Nephron (organoid): ENCODE measurements at regions not wholly inside any gene's neighbourhood (a gene's known extent, or its start where the extent isn't known, plus 50 kb on each side); places are given as distances from the start of the nearest gene placed in this dataset.
"Not testable (repeated sequence)": the region's sequence is repeated elsewhere in the genome, so short reads cannot be mapped to it uniquely, and the experiment has no call there.

Experiments
- H3K27ac Mint-ChIP-seq, 3 experiments: 2 replicates each; pipeline ENCODE4 v1.8.0; 2020; ENCODE audit warnings: mixed read lengths in 3 of 3, mild to moderate bottlenecking in 2 of 3, moderate library complexity in 1 of 3
- H3K27me3 Mint-ChIP-seq: 2 replicates; pipeline ENCODE4 v1.8.0; 2021; ENCODE audit warnings: low read depth, mild to moderate bottlenecking, moderate library complexity, mixed read lengths
- H3K36me3 Mint-ChIP-seq: 2 replicates; pipeline ENCODE4 v1.8.0; 2020; ENCODE audit warnings: low read depth, mixed read lengths
- H3K4me1 Mint-ChIP-seq: 2 replicates; pipeline ENCODE4 v1.8.0; 2020; ENCODE audit warnings: mixed read lengths
- H3K4me3 Mint-ChIP-seq, 3 experiments: 2 replicates each; pipeline ENCODE4 v1.8.0; 2020; ENCODE audit warnings: mild to moderate bottlenecking in 3 of 3, mixed read lengths in 3 of 3, moderate library complexity in 2 of 3
- H3K9me3 Mint-ChIP-seq: 2 replicates; pipeline ENCODE4 v1.8.0; 2020; ENCODE audit warnings: mixed read lengths
- TF ChIP-seq, protein P1 (sequence below), 3 experiments: fragments of 200-600 bp; sonication (generic); IDR thresholded peaks; one replicate each; pipeline ENCODE4 v1.5.0; 2021; ENCODE audit warnings: antibody characterized with exemption in 3 of 3; ENCODE audit not compliant: unreplicated experiment in 3 of 3

DNA sequence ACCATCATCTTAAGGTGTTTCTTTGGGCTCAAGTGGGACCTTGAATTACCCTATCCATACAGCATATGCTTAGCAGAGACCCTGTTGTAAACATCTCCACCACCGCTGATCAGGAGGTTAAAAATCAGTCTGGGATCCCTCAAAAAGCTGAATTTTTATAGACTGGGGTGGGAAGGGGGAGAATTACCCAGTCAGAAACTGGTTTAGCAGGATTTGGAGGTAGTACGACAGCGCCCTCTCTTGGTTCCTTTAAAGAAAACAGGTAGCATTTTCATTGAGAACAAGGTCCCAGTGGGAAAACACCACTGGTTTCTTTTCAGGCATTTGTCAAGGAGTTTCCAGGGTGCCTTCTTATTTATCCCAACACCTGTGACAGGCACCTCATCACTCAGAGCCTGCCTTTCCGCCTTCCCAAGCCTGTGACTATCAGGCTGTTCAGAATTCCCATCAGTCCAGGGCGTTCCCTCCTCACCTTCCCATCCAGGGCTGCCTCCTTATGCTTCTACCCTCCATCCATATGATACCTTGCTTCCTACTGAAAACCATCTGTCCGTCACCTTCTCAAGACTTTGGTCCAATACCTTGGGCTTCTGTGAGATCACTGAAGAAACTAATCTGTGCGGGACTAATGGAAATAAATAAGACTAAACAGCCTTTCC, 203.8 kb upstream of the RAI14 start:
- no peak overlapping the region for H3K4me3 Mint-ChIP-seq
- no peaks in the 10 kb centered on the region for H3K36me3 Mint-ChIP-seq
- H3K27me3 Mint-ChIP-seq = peaks cover 4% of the 10 kb centered on the region
- no peaks in the 10 kb centered on the region for H3K4me1 Mint-ChIP-seq
- TF ChIP-seq, protein P1, sequence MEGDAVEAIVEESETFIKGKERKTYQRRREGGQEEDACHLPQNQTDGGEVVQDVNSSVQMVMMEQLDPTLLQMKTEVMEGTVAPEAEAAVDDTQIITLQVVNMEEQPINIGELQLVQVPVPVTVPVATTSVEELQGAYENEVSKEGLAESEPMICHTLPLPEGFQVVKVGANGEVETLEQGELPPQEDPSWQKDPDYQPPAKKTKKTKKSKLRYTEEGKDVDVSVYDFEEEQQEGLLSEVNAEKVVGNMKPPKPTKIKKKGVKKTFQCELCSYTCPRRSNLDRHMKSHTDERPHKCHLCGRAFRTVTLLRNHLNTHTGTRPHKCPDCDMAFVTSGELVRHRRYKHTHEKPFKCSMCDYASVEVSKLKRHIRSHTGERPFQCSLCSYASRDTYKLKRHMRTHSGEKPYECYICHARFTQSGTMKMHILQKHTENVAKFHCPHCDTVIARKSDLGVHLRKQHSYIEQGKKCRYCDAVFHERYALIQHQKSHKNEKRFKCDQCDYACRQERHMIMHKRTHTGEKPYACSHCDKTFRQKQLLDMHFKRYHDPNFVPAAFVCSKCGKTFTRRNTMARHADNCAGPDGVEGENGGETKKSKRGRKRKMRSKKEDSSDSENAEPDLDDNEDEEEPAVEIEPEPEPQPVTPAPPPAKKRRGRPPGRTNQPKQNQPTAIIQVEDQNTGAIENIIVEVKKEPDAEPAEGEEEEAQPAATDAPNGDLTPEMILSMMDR (IDR thresholded peaks at IDR 0.05; ENCODE audit: unreplicated experiment in 3 of 3) = peak in 1 of 3 experiments; percentile 33
- peak overlapping the region in 1 of 3 experiments; percentile 80 for H3K27ac Mint-ChIP-seq
- H3K9me3 Mint-ChIP-seq = no peaks in the 10 kb centered on the region

DNA sequence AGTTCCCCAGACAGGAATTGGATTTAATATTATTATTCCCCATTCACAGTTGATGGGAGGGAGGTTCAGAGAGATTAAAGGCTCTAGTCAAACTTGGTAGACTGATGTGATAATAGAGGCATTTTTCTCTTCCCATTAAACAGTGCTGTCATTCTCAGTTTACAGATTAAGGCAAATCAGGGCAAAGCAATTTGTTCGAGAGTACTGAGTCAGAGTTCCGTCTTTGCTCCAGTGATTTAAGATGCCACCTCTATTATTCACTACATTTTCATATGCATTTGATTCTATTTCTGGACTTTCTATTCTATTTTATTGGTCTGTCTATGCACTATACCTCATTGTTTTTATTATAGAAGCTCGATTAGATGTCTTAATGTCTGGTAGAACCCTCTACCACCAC, 201.0 kb upstream of the RAI14 start:
- TF ChIP-seq, protein P1 (IDR thresholded peaks at IDR 0.05; ENCODE audit: unreplicated experiment in 3 of 3) = no peak
- Mint-ChIP-seq H3K27ac (no peak overlapping the region), H3K4me1 (no peaks in the 10 kb centered on the region), H3K27me3 (peaks cover 3% of the 10 kb centered on the region), H3K9me3 (peaks cover 2% of the 10 kb centered on the region), H3K4me3 (no peak overlapping the region), H3K36me3 (no peaks in the 10 kb centered on the region)

GRCh38 chr5:34459908-34460307, 196.2 kb upstream of the RAI14 start:
- no peaks in the 10 kb centered on the region for H3K4me1 Mint-ChIP-seq
- H3K9me3 Mint-ChIP-seq = peaks cover 16% of the 10 kb centered on the region
- no peaks in the 10 kb centered on the region for H3K36me3 Mint-ChIP-seq
- TF ChIP-seq, protein P1 (IDR thresholded peaks at IDR 0.05; ENCODE audit: unreplicated experiment in 3 of 3) = no peak
- no peak overlapping the region for H3K4me3 Mint-ChIP-seq
- no peaks in the 10 kb centered on the region for H3K27me3 Mint-ChIP-seq
- H3K27ac Mint-ChIP-seq = no peak overlapping the region

DNA sequence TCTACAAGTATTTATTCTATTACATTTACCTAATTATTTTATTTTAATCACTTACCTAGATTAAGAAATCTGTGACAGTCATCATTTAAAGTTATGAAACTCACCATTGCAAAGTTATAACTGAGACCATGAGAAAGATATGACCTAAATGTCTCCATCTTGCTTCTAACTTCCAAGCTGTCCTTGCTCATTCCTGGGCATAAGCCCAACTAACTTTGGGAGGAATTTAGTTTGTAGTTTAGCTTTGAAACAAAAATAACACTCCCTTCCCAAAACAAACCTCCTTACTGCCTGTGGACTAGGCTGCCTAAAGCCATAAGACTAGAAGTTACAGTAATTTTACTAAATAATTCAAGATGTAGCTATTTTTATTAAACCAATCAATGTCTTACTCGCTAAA, 195.6 kb upstream of the RAI14 start:
- H3K27ac Mint-ChIP-seq = no peak overlapping the region
- peaks cover 3% of the 10 kb centered on the region for H3K4me1 Mint-ChIP-seq
- TF ChIP-seq, protein P1 (IDR thresholded peaks at IDR 0.05; ENCODE audit: unreplicated experiment in 3 of 3) = no peak

DNA sequence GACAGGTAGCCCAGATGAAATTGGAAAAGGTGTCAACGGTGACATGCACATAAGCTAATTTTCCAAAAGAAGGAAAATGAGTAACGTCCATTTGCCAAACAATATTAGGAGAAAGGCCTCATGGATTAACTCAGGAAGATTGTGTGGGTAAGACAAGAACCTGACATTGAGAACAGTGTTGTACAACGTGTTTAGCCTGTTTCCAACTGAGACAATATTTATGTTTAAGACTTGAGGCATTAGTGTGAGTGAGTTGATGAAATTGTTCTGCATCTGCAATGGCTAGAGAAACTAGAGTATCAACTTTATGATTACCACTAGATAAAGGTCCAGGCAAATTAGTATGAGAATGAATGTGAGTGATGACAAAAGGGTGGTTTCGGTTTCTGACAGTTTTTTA, 191.3 kb upstream of the RAI14 start:
- Mint-ChIP-seq H3K4me3 (no peak overlapping the region), H3K27ac (peak overlapping the region in 2 of 3 experiments; percentile 6 to 53), H3K4me1 (peaks cover 20% of the 10 kb centered on the region), H3K9me3 (peaks cover 15% of the 10 kb centered on the region), H3K27me3 (no peaks in the 10 kb centered on the region), H3K36me3 (no peaks in the 10 kb centered on the region)
- TF ChIP-seq, protein P1 (IDR thresholded peaks at IDR 0.05; ENCODE audit: unreplicated experiment in 3 of 3) = no peak

More for the DNA sequence above, 195.6 kb upstream of the RAI14 start:
- Mint-ChIP-seq H3K4me3 (no peak overlapping the region), H3K36me3 (no peaks in the 10 kb centered on the region), H3K27me3 (no peaks in the 10 kb centered on the region), H3K9me3 (peaks cover 16% of the 10 kb centered on the region)

- Mint-ChIP-seq H3K4me1 (peaks cover 20% of the 10 kb centered on the region), H3K27ac (peak overlapping the region; percentile 64 to 90 (median 80)), H3K9me3 (peaks cover 20% of the 10 kb centered on the region)
- not testable (repeated sequence) for H3K36me3 Mint-ChIP-seq, H3K4me3 Mint-ChIP-seq, H3K27me3 Mint-ChIP-seq
- TF ChIP-seq, protein P1 (IDR thresholded peaks at IDR 0.05; ENCODE audit: unreplicated experiment in 3 of 3) = peak; percentile 11 to 46 (median 32)
Observed at GRCh38 chr5:34465301-34465700, 190.8 kb upstream of the RAI14 start.

GRCh38 chr5:34466519-34467388, 189.4 kb upstream of the RAI14 start:
- H3K27me3 Mint-ChIP-seq, H3K36me3 Mint-ChIP-seq: not testable (repeated sequence)
- Mint-ChIP-seq H3K9me3 (peaks cover 12% of the 10 kb centered on the region), H3K4me1 (peaks cover 20% of the 10 kb centered on the region), H3K27ac (peak overlapping the region; percentile 90 to 96 (median 93)), H3K4me3 (peak overlapping the region in 2 of 3 experiments; percentile 15 to 27)
